ENCODE measurements at regions not wholly inside any gene's neighbourhood (a gene's known extent, or its start where the extent isn't known, plus 50 kb on each side); places are given as distances from the start of the nearest gene placed in this dataset.
A peak's percentile ranks its signal among the peaks of the same experiment; 100 is the strongest.

DNA sequence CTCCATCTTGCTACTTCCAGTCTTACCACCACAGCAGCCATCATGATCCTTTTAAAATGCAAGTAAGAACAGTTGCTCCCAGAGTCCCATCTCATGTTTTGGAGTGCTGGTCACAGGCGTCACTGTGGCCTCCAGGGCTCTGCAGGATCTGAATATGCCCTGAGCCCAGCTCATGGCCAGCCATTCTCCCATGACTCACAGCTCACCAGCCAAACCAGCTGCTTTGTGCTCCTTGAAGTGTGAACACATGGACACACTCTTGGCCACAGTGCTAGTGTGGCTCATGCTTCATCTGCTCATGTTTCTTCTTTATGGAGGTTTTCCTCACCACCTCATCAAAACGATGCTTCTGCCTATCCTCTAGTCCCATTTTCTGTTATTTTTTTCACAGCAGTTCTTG is 466.5 kb downstream of the UQCRFS1 start:
- no peak for DNase-seq (ENCODE audit: unreplicated experiment)
- POLR2A ChIA-PET = no interaction called here
- H3K4me1 Mint-ChIP-seq (ENCODE audit: insufficient read depth, unreplicated experiment) = no peaks in the 10 kb centered on the region
- H3K4me3 Mint-ChIP-seq (ENCODE audit: unreplicated experiment) = no peak overlapping the region
- CTCF ChIA-PET = no interaction called here
- BruUV-seq (replicated peaks) = no TSS peak
- H3K9me3 Mint-ChIP-seq (ENCODE audit: unreplicated experiment) = peaks cover 30% of the 10 kb centered on the region
- no peak overlapping the region for H3K27ac Mint-ChIP-seq (ENCODE audit: low read depth, unreplicated experiment)
- TF ChIP-seq, protein P1, sequence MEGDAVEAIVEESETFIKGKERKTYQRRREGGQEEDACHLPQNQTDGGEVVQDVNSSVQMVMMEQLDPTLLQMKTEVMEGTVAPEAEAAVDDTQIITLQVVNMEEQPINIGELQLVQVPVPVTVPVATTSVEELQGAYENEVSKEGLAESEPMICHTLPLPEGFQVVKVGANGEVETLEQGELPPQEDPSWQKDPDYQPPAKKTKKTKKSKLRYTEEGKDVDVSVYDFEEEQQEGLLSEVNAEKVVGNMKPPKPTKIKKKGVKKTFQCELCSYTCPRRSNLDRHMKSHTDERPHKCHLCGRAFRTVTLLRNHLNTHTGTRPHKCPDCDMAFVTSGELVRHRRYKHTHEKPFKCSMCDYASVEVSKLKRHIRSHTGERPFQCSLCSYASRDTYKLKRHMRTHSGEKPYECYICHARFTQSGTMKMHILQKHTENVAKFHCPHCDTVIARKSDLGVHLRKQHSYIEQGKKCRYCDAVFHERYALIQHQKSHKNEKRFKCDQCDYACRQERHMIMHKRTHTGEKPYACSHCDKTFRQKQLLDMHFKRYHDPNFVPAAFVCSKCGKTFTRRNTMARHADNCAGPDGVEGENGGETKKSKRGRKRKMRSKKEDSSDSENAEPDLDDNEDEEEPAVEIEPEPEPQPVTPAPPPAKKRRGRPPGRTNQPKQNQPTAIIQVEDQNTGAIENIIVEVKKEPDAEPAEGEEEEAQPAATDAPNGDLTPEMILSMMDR (IDR thresholded peaks at IDR 0.05; ENCODE audit: unreplicated experiment) = no peak
- H3K36me3 Mint-ChIP-seq (ENCODE audit: insufficient read depth, unreplicated experiment) = no peaks in the 10 kb centered on the region
- intact Hi-C loops (cut with micrococcal nuclease) = no loop called here
- H3K27me3 Mint-ChIP-seq (ENCODE audit: insufficient read depth, unreplicated experiment) = no peaks in the 10 kb centered on the region

DNA sequence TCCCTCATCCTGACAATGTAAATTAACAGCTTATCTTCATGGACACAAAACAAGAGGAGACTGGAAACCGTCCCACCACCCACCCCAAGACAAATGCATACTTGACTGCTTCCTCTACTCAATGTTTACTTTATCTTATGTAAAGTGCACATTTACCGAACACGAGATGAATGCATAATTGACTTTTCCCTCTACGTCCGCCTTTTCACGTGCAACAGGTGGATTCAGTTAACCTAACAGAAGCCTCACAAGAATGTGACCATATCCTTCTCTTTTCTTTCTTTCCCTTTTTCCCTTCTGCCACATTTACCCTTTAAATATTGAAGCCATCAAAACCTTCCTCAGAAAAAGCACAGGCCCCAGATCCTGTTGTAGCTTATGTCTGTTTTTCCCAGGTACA is 468.0 kb downstream of the UQCRFS1 start:
- TF ChIP-seq, protein P1 (IDR thresholded peaks at IDR 0.05; ENCODE audit: unreplicated experiment) = no peak

DNA sequence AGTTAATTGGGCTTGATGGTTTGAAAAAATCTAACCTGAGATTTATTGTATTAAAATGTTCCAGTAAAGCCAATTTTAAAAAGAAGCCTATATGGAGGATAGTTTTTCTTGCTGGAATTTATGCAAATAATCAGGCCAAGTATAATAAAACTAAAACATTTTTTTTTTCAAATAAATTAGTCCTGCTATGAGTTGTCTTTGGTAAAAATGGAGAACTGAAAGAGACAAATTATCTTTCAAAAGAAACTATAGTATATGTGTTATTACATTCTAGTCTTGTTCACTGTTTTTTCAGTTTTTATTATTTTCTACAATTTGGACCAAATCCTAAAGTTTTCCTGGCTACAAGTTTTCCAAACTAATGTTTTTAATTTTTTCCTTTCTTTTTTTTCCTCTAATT is 468.9 kb downstream of the UQCRFS1 start:
- Mint-ChIP-seq H3K27me3 (ENCODE audit: insufficient read depth, unreplicated experiment) (no peaks in the 10 kb centered on the region), H3K4me3 (ENCODE audit: unreplicated experiment) (no peak overlapping the region), H3K4me1 (ENCODE audit: insufficient read depth, unreplicated experiment) (no peaks in the 10 kb centered on the region), H3K36me3 (ENCODE audit: insufficient read depth, unreplicated experiment) (no peaks in the 10 kb centered on the region), H3K9me3 (ENCODE audit: unreplicated experiment) (peaks cover 24% of the 10 kb centered on the region), H3K27ac (ENCODE audit: low read depth, unreplicated experiment) (no peak overlapping the region)
- BruUV-seq (replicated peaks) = no TSS peak
- no peak for DNase-seq (ENCODE audit: unreplicated experiment)
- TF ChIP-seq, protein P1 (IDR thresholded peaks at IDR 0.05; ENCODE audit: unreplicated experiment) = no peak
- CTCF ChIA-PET = no interaction called here
- intact Hi-C loops (cut with micrococcal nuclease) = no loop called here
- POLR2A ChIA-PET = no interaction called here

More for the DNA sequence above, 468.0 kb downstream of the UQCRFS1 start:
- CTCF ChIA-PET = no interaction called here
- Mint-ChIP-seq H3K27me3 (ENCODE audit: insufficient read depth, unreplicated experiment) (no peaks in the 10 kb centered on the region), H3K4me3 (ENCODE audit: unreplicated experiment) (no peak overlapping the region), H3K9me3 (ENCODE audit: unreplicated experiment) (peaks cover 24% of the 10 kb centered on the region), H3K4me1 (ENCODE audit: insufficient read depth, unreplicated experiment) (no peaks in the 10 kb centered on the region), H3K27ac (ENCODE audit: low read depth, unreplicated experiment) (no peak overlapping the region), H3K36me3 (ENCODE audit: insufficient read depth, unreplicated experiment) (no peaks in the 10 kb centered on the region)
- BruUV-seq (replicated peaks) = no TSS peak
- POLR2A ChIA-PET = no interaction called here
- no peak for DNase-seq (ENCODE audit: unreplicated experiment)
- intact Hi-C loops (cut with micrococcal nuclease) = no loop called here

DNA sequence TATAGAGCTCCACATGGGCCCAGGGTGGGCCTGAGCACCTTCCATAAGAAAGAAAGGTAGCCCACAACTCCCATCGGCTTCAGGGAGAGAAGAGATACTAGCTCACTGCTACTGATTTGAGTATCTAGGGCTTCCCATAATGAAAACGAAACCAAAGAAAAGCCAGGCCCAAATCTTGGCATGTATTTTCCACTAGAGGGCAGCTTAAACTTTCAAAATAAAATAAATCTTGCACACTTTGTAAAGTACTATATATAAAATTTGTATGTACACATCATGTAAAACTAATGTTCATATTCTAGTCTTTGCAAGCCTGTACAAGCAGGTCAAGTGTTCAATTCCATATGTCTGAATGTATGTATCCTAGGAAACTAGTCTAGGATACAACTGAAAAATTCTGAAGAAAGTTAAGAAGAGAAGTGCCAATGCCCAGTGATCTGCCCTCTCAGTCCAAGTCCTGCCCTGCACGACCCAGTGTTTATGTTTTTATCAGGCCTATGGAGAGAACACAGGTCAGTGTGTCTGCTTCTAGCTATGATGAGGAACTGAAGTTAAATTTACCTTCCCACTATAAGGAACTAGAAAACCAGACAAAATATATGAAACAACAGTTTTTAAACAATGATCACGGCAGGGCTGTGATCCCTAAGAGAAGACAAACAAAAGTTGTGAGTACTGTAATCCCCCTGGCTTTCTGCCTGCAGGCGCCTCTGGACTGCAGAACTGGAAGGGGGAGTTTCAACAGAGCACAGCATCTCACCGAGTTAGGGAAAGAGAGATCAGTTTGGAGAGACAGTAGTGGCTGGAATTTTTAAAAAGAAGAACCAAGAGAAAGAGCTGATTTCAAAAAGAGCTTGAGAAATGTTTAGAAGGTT is 475.7 kb downstream of the UQCRFS1 start:
- CTCF ChIA-PET = interaction anchor here (0.6 to 2.8 kb wide), 17 partner anchors 13 to 1142 kb away, joined by 3 to 15 read pairs (median 3); no protein-coding TSS in a partner anchor
- DNase-seq (ENCODE audit: unreplicated experiment) = no peak
- Mint-ChIP-seq H3K9me3 (ENCODE audit: unreplicated experiment) (peaks cover 30% of the 10 kb centered on the region), H3K4me1 (ENCODE audit: insufficient read depth, unreplicated experiment) (no peaks in the 10 kb centered on the region), H3K27ac (ENCODE audit: low read depth, unreplicated experiment) (no peak overlapping the region), H3K4me3 (ENCODE audit: unreplicated experiment) (no peak overlapping the region), H3K27me3 (ENCODE audit: insufficient read depth, unreplicated experiment) (no peaks in the 10 kb centered on the region), H3K36me3 (ENCODE audit: insufficient read depth, unreplicated experiment) (no peaks in the 10 kb centered on the region)
- no TSS peak for BruUV-seq (replicated peaks)
- intact Hi-C loops (cut with micrococcal nuclease) = loop anchor here (2.0 kb wide), 1 partner anchor 142 kb away; no protein-coding TSS in a partner anchor
- TF ChIP-seq, protein P1 (IDR thresholded peaks at IDR 0.05; ENCODE audit: unreplicated experiment) = peak; percentile 11
- POLR2A ChIA-PET = no interaction called here
